Fibroblast of skin of scalp (primary cell): ENCODE measurements at regions not wholly inside any gene's neighbourhood (a gene's known extent, or its start where the extent isn't known, plus 50 kb on each side); places are given as distances from the start of the nearest gene placed in this dataset.

ENCODE experiments used
- DNase-seq: peaks from one replicate; pipeline ENCODE4 v3.0.0-alpha.2; 2013

DNA sequence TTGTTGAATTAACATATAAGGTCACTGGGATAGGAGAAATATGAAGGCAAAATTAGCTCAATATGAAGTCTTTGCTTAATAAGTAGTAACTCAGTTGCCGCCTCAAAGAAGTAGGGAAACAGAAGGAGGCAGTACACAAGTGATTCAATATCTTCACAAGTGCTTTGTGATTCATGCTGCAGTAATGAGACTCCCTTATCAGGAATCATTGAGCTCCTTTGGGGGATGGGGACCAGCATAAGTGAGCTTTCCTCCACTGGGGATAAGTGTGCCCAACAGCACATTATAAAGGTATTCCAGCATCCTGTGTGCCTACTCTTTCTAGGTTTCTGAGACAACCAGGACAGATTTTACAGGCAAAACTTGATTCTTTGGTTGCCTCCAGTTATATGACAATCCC is 323.4 kb upstream of the UBE2E3 start:
- peak; percentile 19 for DNase-seq

- DNase-seq = peak; percentile 21
Measured at GRCh38 chr2:180656455-180656847, 324.0 kb upstream of the UBE2E3 start.

- DNase-seq = no peak
Measured at GRCh38 chr2:180655842-180656454, 324.5 kb upstream of the UBE2E3 start.

GRCh38 chr2:180655393-180655792 is 325.0 kb upstream of the UBE2E3 start:
- no peak for DNase-seq

DNA sequence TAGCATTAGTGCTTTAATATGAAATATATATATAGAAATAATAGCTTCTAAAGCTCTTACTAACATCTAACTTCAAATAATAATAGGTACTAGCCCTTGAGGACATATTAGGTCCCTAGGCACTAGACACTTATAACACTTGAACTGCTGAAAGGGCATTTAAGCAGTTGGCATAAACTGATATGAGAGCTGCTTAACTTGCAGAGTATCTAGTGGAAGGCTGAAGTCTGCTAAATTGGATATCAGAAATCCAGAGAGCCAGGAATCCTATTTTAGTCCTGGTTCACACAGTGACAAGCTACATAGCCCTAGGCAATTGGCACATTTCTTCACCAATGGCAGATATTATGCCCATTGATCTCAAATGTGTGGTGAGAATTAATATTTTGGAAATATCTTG is 326.9 kb upstream of the UBE2E3 start:
- no peak for DNase-seq

DNA sequence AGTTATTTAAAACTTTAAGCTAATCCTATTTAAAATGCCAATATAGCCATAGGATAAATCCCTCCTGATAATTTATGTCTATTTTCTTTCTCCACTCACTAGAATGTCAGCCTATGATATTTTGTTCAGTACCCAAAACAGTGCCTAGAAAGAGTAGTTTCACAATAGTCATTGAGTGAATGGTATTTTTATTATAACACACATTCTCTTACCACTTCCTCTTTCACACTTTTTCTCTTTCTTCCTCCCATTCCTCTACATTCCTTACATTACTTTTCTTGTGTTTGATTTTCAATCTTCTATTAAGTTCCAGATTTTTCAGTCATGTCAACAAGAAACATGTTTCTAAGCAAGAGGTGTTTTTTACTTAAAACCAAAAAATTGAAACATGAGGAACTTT is 327.6 kb upstream of the UBE2E3 start:
- no peak for DNase-seq

DNA sequence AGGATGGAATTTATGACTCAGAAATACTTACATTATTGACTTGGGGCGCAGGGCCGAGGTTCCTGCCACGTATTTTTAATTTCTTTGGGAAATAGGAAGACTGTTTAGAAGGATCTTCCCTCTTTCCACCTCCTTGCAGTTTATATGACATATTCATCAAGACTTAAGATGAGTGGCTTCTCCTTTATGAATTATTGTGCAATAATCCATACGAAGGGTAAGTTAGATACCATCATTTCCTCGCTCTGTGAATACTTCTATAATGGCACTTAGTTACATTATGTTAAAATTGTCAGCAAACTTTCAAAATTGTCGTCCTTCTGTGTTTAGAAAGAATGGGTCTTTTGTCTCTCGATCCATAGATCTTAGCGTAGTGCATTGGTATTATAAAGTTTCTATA is 328.8 kb upstream of the UBE2E3 start:
- DNase-seq = no peak

DNA sequence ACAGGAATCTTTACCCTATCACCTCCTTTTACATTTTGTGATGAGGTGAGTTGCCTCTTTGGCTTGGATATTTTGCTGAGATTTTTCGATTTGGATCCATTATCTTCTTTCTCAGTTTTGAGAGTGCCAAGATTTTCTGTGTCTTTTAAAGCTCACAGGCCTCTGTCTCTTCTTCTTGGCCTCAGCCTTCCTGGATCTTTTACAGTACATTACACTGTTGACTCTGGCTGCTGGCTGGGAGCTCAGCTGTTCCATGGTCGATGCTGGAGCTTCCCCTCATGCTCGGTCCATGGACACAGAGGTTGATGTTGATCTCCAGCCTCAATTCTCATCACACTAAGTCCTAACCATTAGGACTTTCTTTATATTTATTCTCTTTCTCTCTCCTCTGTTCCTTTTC is 332.8 kb upstream of the UBE2E3 start:
- DNase-seq = no peak

DNA sequence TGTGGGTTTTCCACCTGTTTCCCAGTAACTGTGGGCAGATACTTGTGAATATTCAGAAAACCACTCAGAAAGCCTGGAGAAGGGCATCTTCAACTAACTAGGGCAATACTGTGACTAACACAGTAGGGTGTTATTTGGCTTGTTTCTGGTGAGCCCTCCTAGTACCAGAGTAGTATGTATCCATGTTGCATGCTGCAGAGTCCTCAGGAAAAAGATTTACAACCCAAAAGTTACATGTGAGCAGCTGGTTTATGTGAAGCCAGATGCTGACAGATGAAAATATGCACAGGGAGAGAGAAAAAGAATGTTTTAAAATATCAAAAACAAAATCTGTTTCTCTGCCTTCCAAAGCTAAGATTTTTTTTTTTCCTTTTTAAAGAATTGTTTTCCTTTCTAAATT is 333.2 kb upstream of the UBE2E3 start:
- no peak for DNase-seq

DNA sequence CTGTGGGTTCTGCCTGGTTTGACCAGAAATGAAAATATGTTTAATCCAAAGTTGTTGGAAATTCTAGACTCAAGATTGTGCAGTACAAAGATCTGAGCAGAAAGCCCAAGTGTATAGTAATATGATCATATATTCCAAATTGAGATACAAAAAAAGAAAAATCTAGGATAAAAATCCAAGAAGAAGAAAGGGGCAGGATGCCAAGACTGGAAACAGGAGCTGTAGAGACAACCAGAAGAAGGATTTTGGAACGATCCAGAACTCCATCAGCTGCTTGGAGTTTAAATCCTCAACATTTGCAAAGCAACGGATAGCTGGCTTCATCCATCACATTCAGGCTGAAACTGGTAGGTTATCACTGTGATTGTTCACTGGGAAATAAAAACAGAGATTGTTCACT is 333.6 kb upstream of the UBE2E3 start:
- DNase-seq = no peak

DNA sequence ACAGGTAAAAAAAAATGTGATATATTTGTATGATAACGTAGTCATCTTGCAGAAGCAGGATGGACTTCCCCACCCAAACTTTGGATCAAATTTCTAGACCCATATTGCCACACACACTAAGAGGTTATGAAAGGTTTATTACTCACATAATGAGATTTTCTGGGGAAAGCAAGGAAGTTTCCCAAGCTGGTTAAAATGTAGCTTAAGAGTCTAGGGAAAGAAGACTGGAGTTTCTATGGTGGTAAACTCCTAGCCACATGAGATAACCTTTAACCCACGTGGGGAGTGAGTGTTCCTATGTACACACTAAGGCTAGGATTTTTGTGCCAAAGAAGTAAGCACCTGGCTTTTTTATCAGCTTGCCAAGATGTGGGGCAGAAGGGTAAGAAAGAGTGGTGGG is 335.7 kb upstream of the UBE2E3 start:
- DNase-seq = no peak

GRCh38 chr2:180630756-180631155 is 349.6 kb upstream of the UBE2E3 start:
- no peak for DNase-seq

GRCh38 chr2:180625006-180625844 is 355.2 kb upstream of the UBE2E3 start:
- peak; percentile 97 for DNase-seq

- DNase-seq = peak; percentile 79
Measured at GRCh38 chr2:180621941-180622918, 358.2 kb upstream of the UBE2E3 start.

GRCh38 chr2:180621366-180621765 is 359.0 kb upstream of the UBE2E3 start:
- no peak for DNase-seq

- DNase-seq = peak; percentile 17
Measured at GRCh38 chr2:180618570-180618969, 361.8 kb upstream of the UBE2E3 start.

DNA sequence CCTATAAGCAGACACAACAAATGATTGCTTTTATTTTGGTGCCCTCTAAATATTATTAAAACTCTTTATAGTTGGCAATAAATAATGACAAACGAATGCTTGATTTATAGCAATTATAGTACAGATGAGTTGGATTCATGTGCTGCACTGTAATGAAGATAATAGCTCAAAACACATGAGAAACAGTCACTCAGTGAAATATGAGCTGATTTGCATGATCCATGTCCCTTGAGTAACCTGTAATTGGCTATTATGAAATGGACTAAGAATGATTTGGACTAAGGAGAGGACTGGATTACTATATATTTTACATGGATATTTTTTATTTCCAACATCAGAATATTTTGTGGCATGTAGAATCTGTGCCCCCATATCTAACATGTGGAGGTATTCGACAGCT is 365.6 kb upstream of the UBE2E3 start:
- no peak for DNase-seq

- no peak for DNase-seq
Measured at GRCh38 chr2:180609626-180610340, 370.6 kb upstream of the UBE2E3 start.

GRCh38 chr2:180607514-180608049 is 372.8 kb upstream of the UBE2E3 start:
- no peak for DNase-seq

DNA sequence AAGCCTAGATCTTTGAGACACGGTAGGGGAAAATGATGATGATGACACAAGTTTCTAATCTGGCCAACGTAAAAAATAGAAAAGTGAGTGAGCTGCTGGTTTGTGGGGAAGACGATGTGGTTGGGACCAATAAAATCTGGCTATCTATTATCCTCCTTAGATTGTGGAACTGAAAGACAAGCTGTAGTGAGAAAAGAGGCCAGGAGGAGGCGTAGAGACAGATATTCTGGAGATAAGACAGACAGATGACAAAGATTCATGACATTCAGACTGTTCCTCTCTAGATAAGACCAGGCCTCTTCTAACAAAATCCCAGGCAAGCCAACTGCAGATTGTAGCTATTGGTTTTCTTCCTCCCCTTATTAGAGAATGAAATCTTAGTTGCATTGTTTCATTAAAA is 376.3 kb upstream of the UBE2E3 start:
- DNase-seq = no peak

GRCh38 chr2:180601016-180601415 is 379.4 kb upstream of the UBE2E3 start:
- DNase-seq = no peak

DNA sequence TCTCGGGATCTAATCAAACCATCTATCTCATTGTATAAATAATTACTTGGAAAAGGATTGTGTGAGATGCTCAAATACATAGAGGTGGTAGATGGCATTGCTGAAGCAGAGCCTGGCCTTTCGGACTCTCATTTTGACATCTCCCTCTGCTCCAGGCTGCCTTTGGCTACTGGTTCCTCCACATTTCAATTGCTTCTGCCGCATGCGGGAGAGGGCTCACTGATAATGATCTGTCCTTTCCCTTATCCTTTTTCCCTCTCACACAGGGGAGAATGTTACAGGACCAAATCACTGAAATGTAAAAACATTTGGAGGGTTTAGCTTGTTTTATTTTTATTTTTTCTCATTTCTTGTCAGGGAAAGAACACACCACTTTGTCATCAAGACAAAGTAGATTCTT is 380.6 kb upstream of the UBE2E3 start:
- no peak for DNase-seq
